K562 (cell line): ENCODE measurements at regions not wholly inside any gene's neighbourhood (a gene's known extent, or its start where the extent isn't known, plus 50 kb on each side); places are given as distances from the start of the nearest gene placed in this dataset.

Experiments
- C11orf30 ChIP-seq: fragments of 450-650 bp; IDR thresholded peaks from 2 replicates; pipeline ENCODE4 v1.6.1; 2016; ENCODE audit warnings: low read depth, mild to moderate bottlenecking
- CBX8 ChIP-seq: fragments of 200-600 bp; sonication (generic); IDR thresholded peaks from 2 replicates; pipeline ENCODE4 v1.6.1; 2012; ENCODE audit warnings: borderline replicate concordance, mixed run types, low read depth, mild to moderate bottlenecking, moderate library complexity, mixed read lengths, low read length, control low read depth, inconsistent platforms; ENCODE audit not compliant: poor library complexity, severe bottlenecking; ENCODE audit errors: extremely low read depth
- MAFG ChIP-seq: fragments of 450-650 bp; conservative IDR thresholded peaks from 2 replicates; pipeline ENCODE4 v1.6.1; 2016; ENCODE audit warnings: missing genetic modification characterization, missing compliant biosample characterization
- MLX ChIP-seq, 2 experiments: fragments of 450-650 bp in 1 of 2; sonication (generic) in 1 of 2; formaldehyde crosslinking; conservative IDR thresholded peaks; 2 replicates each; pipeline versions ENCODE4 v1.4.0 to v1.8.1; 2020 to 2022; ENCODE audit warnings: mild to moderate bottlenecking in 1 of 2, missing genetic modification reagents in 1 of 2
- TAF15 ChIP-seq: fragments of 200-400 bp; formaldehyde crosslinking; IDR thresholded peaks from 2 replicates; pipeline ENCODE4 v1.6.1; 2017; ENCODE audit warnings: mild to moderate bottlenecking, low read depth, low read length, moderate library complexity
- TEAD4 ChIP-seq, 2 experiments: sonication (generic) in 1 of 2; formaldehyde crosslinking in 1 of 2; IDR thresholded peaks; 2 replicates each; pipeline versions ENCODE4 v1.6.1 to v1.8.0; 2012 to 2022; ENCODE audit warnings: borderline replicate concordance in 1 of 2, inconsistent platforms in 1 of 2, low read length in 1 of 2, mild to moderate bottlenecking in 1 of 2, missing genetic modification reagents in 1 of 2
- THRB ChIP-seq: fragments of 450-650 bp; formaldehyde crosslinking; conservative IDR thresholded peaks from 2 replicates; pipeline ENCODE4 v1.4.0; 2022; ENCODE audit warnings: mild to moderate bottlenecking, missing genetic modification characterization
- ZBTB8A ChIP-seq: fragments of 450-650 bp; IDR thresholded peaks from 2 replicates; pipeline ENCODE4 v1.6.1; 2018; ENCODE audit warnings: mild to moderate bottlenecking, moderate library complexity; ENCODE audit not compliant: partially characterized antibody
- ZNF316 ChIP-seq: fragments of 450-650 bp; IDR thresholded peaks from 2 replicates; pipeline ENCODE4 v1.6.1; 2016
- ZNF707 ChIP-seq: fragments of 250-450 bp; sonication (Bioruptor Pico); conservative IDR thresholded peaks from 2 replicates; pipeline ENCODE4 v1.8.0; 2022; ENCODE audit warnings: inconsistent platforms, mild to moderate bottlenecking, moderate library complexity
- TF ChIP-seq, protein P1 (sequence below), 2 experiments: fragments of 450-650 bp; IDR thresholded peaks; 2 replicates each; pipeline ENCODE4 v1.6.1; 2016; ENCODE audit warnings: mild to moderate bottlenecking in 2 of 2, borderline replicate concordance in 1 of 2, low read depth in 1 of 2, moderate library complexity in 1 of 2
- TF ChIP-seq, protein P2 (sequence below): fragments of 250-450 bp; sonication (Bioruptor Pico); IDR thresholded peaks from 2 replicates; pipeline ENCODE4 v1.5.1; 2021; ENCODE audit warnings: mild to moderate bottlenecking

DNA sequence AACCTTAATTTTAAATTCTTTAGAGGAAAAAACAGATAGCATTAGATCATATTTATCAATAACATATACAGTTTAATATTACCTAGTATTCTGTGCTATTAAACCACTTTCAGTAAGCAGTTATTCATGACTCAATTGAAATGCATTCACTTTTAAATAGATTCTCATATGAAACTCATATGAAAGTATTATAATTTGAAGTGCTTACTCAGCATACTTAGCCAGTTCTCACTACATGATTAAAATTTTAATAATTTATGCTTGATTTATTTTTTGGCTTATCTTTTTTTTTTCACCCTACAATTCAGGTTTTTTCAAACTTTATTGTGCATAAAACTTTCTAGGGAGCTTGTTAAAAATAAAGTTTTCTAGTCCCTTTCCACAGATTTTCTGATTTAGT lies 694.9 kb upstream of the CDH9 start (continued):
- TF ChIP-seq, protein P1, sequence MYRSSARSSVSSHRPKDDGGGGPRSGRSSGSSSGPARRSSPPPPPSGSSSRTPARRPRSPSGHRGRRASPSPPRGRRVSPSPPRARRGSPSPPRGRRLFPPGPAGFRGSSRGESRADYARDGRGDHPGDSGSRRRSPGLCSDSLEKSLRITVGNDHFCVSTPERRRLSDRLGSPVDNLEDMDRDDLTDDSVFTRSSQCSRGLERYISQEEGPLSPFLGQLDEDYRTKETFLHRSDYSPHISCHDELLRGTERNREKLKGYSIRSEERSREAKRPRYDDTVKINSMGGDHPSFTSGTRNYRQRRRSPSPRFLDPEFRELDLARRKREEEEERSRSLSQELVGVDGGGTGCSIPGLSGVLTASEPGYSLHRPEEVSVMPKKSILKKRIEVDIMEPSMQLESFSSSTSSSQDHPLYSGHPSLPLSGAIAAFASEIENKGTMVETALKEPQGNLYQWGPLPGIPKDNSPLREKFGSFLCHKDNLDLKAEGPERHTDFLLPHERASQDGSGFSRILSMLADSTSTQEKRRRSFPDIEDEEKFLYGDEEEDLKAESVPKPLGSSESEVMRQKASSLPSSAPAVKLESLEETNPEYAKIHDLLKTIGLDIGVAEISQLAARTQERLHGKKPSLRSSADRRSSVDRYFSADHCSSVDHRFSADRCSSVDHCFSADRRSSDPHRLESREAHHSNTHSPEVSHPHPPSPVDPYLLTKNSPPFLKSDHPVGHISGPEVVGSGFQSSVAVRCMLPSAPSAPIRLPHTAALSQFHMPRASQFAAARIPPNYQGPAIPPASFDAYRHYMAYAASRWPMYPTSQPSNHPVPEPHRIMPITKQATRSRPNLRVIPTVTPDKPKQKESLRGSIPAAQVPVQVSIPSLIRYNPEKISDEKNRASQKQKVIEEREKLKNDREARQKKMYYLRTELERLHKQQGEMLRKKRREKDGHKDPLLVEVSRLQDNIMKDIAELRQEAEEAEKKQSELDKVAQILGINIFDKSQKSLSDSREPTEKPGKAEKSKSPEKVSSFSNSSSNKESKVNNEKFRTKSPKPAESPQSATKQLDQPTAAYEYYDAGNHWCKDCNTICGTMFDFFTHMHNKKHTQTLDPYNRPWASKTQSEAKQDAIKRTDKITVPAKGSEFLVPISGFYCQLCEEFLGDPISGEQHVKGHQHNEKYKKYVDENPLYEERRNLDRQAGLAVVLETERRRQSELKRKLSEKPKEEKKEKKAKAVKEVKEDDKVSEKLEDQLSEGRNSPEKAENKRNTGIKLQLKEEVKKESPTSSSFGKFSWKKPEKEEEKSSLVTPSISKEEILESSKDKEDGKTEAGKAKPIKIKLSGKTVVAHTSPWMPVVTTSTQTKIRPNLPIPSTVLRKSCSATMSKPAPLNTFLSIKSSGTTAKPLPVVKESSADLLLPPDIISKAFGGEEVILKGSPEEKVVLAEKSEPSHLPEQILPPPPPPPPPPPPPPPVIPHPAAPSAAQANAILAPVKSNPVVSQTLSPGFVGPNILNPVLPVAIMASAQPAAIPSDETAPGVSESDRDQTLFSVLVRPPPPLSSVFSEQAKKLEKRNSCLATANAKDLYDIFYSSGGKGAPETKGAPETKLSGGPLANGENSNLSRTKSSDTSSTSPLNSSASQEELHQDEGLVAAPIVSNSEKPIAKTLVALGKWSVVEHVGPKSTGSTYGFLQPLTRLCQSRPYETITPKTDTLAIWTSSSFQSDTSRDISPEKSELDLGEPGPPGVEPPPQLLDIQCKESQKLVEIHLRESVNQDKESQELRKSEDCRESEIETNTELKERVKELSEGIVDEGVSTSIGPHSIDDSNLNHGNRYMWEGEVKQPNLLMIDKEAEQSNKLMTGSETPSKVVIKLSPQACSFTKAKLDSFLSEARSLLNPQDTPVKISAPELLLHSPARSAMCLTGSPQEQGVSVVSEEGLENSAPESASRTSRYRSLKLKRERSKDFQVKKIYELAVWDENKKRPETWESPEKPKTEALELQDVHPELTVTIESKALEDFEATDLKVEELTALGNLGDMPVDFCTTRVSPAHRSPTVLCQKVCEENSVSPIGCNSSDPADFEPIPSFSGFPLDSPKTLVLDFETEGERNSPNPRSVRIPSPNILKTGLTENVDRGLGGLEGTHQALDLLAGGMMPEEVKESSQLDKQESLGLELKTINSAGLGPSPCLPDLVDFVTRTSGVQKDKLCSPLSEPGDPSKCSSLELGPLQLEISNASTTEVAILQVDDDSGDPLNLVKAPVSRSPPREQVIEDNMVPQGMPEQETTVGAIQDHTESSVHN (IDR thresholded peaks at IDR 0.05; ENCODE audit: borderline replicate concordance in 1 of 2, low read depth in 1 of 2): no peak
- TF ChIP-seq ZBTB8A (no peak), MAFG (tag) (peak; percentile 69), THRB (CRISPR knock-in tag) (no peak), TAF15 (no peak), MLX (CRISPR knock-in tag; conservative IDR thresholded peaks at IDR 0.05) (no peak), TEAD4 (IDR thresholded peaks at IDR 0.05; ENCODE audit: low read length) (no peak), TEAD4 (CRISPR knock-in tag; IDR thresholded peaks at IDR 0.05; ENCODE audit: borderline replicate concordance) (no peak), CBX8 (no peak), C11orf30 (peak; percentile 40; the same call in 1 of the 2 replicates), ZNF707 (no peak), ZNF316 (peak; percentile 83)
- TF ChIP-seq, protein P2, sequence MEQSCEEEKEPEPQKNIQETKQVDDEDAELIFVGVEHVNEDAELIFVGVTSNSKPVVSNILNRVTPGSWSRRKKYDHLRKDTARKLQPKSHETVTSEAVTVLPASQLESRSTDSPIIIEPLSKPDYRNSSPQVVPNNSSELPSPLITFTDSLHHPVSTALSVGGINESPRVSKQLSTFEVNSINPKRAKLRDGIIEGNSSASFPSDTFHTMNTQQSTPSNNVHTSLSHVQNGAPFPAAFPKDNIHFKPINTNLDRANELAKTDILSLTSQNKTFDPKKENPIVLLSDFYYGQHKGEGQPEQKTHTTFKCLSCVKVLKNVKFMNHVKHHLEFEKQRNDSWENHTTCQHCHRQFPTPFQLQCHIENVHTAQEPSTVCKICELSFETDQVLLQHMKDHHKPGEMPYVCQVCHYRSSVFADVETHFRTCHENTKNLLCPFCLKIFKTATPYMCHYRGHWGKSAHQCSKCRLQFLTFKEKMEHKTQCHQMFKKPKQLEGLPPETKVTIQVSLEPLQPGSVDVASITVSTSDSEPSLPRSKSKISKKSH (CRISPR knock-in tag): no peak
